Endothelial cell of umbilical vein (primary cell): ENCODE measurements at regions not wholly inside any gene's neighbourhood (a gene's known extent, or its start where the extent isn't known, plus 50 kb on each side); places are given as distances from the start of the nearest gene placed in this dataset.

Experiments used
- BruUV-seq: library from RNA; stranded (reverse); fragments of 400-500 nt; replicated peaks from 2 replicates; lab custom pipeline; 2021; lab: Mats Ljungman, UMichigan
- CTCF ChIA-PET: fragments of 300-600, 350-600 bp; sonication (Branson Sonifier 250); formaldehyde crosslinking; loops from one replicate; lab custom pipeline; 2021; ENCODE audit warnings: antibody characterized with exemption, inconsistent platforms; lab: Charles Lee
- POLR2A ChIA-PET: fragments of 300-600, 350-600 bp; sonication (Branson Sonifier 250); formaldehyde crosslinking; loops from one replicate; lab custom pipeline; 2021; ENCODE audit warnings: antibody characterized with exemption, inconsistent platforms; lab: Charles Lee
- DNase-seq: peaks from one replicate; pipeline ENCODE4 v3.0.0-alpha.2; 2011; ENCODE audit warnings: low read depth, low spot score
- FAIRE-seq: peaks from 2 replicates; lab custom pipeline; 2011; peaks lifted over from hg19 to GRCh38; lab: Jason Lieb, UNC
- H2AFZ ChIP-seq: 2 replicates; pipeline ENCODE4 v1.6.0; 2012; ENCODE audit warnings: low read depth, low read length, control low read depth, inconsistent platforms
- H3K27ac ChIP-seq: 2 replicates; pipeline ENCODE4 v1.5.1; 2011; ENCODE audit warnings: low read depth, mild to moderate bottlenecking, control low read depth, low read length, moderate library complexity; ENCODE audit not compliant: insufficient read depth
- H3K27me3 ChIP-seq, 2 experiments: 2 replicates each; pipeline versions ENCODE4 v1.6.0 to v1.6.1; 2011; ENCODE audit warnings: low read length in 2 of 2, mixed read lengths in 1 of 2; ENCODE audit not compliant: control insufficient read depth in 2 of 2, insufficient read depth in 2 of 2
- H3K36me3 ChIP-seq, 2 experiments: 2 replicates in 1 of 2; 3 replicates in 1 of 2; pipeline ENCODE4 v1.5.1; 2011; ENCODE audit warnings: low read length in 2 of 2, mild to moderate bottlenecking in 1 of 2, moderate library complexity in 1 of 2; ENCODE audit not compliant: control insufficient read depth in 2 of 2, insufficient read depth in 2 of 2; ENCODE audit errors: extremely low read depth in 1 of 2
- H3K4me1 ChIP-seq: 3 replicates; pipeline ENCODE4 v1.5.1; 2011; ENCODE audit warnings: mild to moderate bottlenecking, low read length; ENCODE audit not compliant: control insufficient read depth, insufficient read depth; ENCODE audit errors: extremely low read depth
- H3K4me2 ChIP-seq: 2 replicates; pipeline ENCODE4 v1.6.1; 2011; ENCODE audit warnings: low read length, control low read depth, mixed read lengths; ENCODE audit not compliant: insufficient read depth
- H3K4me3 ChIP-seq, 3 experiments: fragments of 200-600 bp in 1 of 3; sonication (generic), shearing (Covaris generic) in 1 of 3; replicated peaks in 1 of 3; 2 replicates each; pipeline ENCODE4 v1.5.1; 2011 to 2016; ENCODE audit warnings: control low read depth in 3 of 3, low read length in 3 of 3, mild to moderate bottlenecking in 2 of 3, inconsistent platforms in 1 of 3, low read depth in 1 of 3, moderate library complexity in 1 of 3; ENCODE audit not compliant: insufficient read depth in 1 of 3
- H3K79me2 ChIP-seq: 2 replicates; pipeline ENCODE4 v1.6.0; 2012; ENCODE audit warnings: low read length, inconsistent platforms; ENCODE audit not compliant: control insufficient read depth, insufficient read depth
- H3K9ac ChIP-seq: replicated peaks from 2 replicates; pipeline ENCODE3; 2011; ENCODE audit warnings: low read length, control low read depth; ENCODE audit not compliant: insufficient read depth; ENCODE audit errors: extremely low read depth
- H3K9me1 ChIP-seq: replicated peaks from 3 replicates; pipeline ENCODE4 v1.6.0; 2011; ENCODE audit warnings: mild to moderate bottlenecking, low read length; ENCODE audit not compliant: control insufficient read depth, insufficient read depth; ENCODE audit errors: extremely low read depth
- H3K9me3 ChIP-seq: replicated peaks from 2 replicates; pipeline ENCODE4 v1.5.1; 2012; ENCODE audit warnings: low read length, inconsistent platforms; ENCODE audit not compliant: control insufficient read depth, insufficient read depth
- H4K20me1 ChIP-seq: replicated peaks from 2 replicates; pipeline ENCODE3; 2011; ENCODE audit warnings: mild to moderate bottlenecking, low read length; ENCODE audit not compliant: control insufficient read depth, insufficient read depth; ENCODE audit errors: extremely low read depth
- EZH2 ChIP-seq: IDR thresholded peaks from 2 replicates; pipeline ENCODE4 v1.6.1; 2012; ENCODE audit warnings: borderline replicate concordance, low read depth, mild to moderate bottlenecking, moderate library complexity, low read length, inconsistent platforms; ENCODE audit not compliant: severe bottlenecking
- FOS ChIP-seq: IDR thresholded peaks from 2 replicates; pipeline ENCODE4 v1.6.1; 2011; ENCODE audit warnings: mild to moderate bottlenecking, low read length, moderate library complexity, borderline replicate concordance; ENCODE audit not compliant: insufficient read depth
- GATA2 ChIP-seq: IDR thresholded peaks from 2 replicates; pipeline ENCODE4 v1.7.0; 2011; ENCODE audit warnings: low read depth, mild to moderate bottlenecking, moderate library complexity, mixed read lengths, low read length; ENCODE audit not compliant: insufficient read length, insufficient read depth
- JUN ChIP-seq: IDR thresholded peaks from 2 replicates; pipeline ENCODE4 v1.6.1; 2011; ENCODE audit warnings: borderline replicate concordance, low read depth; ENCODE audit not compliant: insufficient read length, insufficient read depth
- MYC ChIP-seq: IDR thresholded peaks from one replicate; pipeline ENCODE4 v1.6.1; 2011; ENCODE audit warnings: mild to moderate bottlenecking, low read depth, low read length
- POLR2A ChIP-seq: IDR thresholded peaks from 2 replicates; pipeline ENCODE4 v1.6.1; 2012; ENCODE audit warnings: low read depth, mild to moderate bottlenecking, control low read depth, low read length
- POLR2AphosphoS5 ChIP-seq: IDR thresholded peaks from 2 replicates; pipeline ENCODE4 v1.6.1; 2012; ENCODE audit warnings: low read depth, mild to moderate bottlenecking, control low read depth, low read length, moderate library complexity; ENCODE audit not compliant: insufficient read depth
- dilution Hi-C: fragments of 300-500 bp; cut with MboI; formaldehyde crosslinking; loops from one replicate; pipeline ENCODE4 v1.15.0; 2019; ENCODE audit warnings: low sequenced_read_pairs; ENCODE audit not compliant: extremely low pct_ligation_motif_present
- intact Hi-C: fragments of 100-400 bp; cut with micrococcal nuclease; formaldehyde crosslinking; loops from one replicate; pipeline ENCODE4 v1.10.0; 2022
- TF ChIP-seq, protein P1 (sequence below), 2 donors: IDR thresholded peaks; 1 replicate in 1 of 2; 2 replicates in 1 of 2; pipeline ENCODE4 v1.5.1; 2011; ENCODE audit warnings: low read length in 2 of 2, mild to moderate bottlenecking in 2 of 2, moderate library complexity in 2 of 2, control low read depth in 1 of 2, inconsistent platforms in 1 of 2, low read depth in 1 of 2; ENCODE audit not compliant: insufficient read depth in 1 of 2; ENCODE audit errors: extremely low read depth in 1 of 2
- TF ChIP-seq, protein P2 (sequence below): IDR thresholded peaks from 2 replicates; pipeline ENCODE4 v1.6.1; 2011; ENCODE audit not compliant: insufficient read depth, insufficient read length

DNA sequence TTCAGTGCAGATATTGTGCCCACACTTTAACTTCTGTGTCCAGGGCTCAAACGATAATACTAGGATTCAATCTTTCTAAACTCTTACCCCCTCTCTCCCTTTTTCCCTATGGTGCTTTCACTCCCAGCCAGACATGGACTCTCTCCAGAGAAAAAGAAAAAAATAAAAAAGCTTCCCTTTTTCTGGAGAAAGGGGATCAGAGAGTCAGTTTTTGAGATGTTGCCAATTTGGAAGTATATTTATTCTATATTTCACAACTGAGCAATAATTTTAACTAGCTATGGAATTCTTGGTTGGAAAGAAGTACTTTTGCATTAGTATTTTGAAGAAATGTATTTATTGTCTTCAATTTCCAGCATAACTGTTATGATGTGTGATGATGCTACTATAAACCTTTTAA lies 72.2 kb upstream of the ZFP64 start:
- FAIRE-seq (no peak), DNase-seq (no peak)
- H4K20me1 ChIP-seq, result no peaks in the 10 kb centered on the region
- dilution Hi-C loops (no loop called here), intact Hi-C loops (no loop called here)
- no peak overlapping the region for H3K27ac ChIP-seq
- H3K27me3 ChIP-seq, result no peaks in the 10 kb centered on the region
- no peak overlapping the region for H3K4me3 ChIP-seq
- no TSS peak for BruUV-seq
- no peaks in the 10 kb centered on the region for H3K36me3 ChIP-seq
- H3K9me1 ChIP-seq, result no peaks in the 10 kb centered on the region
- no peaks in the 10 kb centered on the region for H3K9me3 ChIP-seq
- H3K9ac ChIP-seq, result no peak overlapping the region
- CTCF ChIA-PET, result no interaction called here
- no peaks in the 10 kb centered on the region for H3K79me2 ChIP-seq
- TF ChIP-seq JUN (no peak), POLR2AphosphoS5 (no peak), EZH2 (no peak), GATA2 (no peak), POLR2A (no peak), MYC (no peak)
- TF ChIP-seq, protein P1, sequence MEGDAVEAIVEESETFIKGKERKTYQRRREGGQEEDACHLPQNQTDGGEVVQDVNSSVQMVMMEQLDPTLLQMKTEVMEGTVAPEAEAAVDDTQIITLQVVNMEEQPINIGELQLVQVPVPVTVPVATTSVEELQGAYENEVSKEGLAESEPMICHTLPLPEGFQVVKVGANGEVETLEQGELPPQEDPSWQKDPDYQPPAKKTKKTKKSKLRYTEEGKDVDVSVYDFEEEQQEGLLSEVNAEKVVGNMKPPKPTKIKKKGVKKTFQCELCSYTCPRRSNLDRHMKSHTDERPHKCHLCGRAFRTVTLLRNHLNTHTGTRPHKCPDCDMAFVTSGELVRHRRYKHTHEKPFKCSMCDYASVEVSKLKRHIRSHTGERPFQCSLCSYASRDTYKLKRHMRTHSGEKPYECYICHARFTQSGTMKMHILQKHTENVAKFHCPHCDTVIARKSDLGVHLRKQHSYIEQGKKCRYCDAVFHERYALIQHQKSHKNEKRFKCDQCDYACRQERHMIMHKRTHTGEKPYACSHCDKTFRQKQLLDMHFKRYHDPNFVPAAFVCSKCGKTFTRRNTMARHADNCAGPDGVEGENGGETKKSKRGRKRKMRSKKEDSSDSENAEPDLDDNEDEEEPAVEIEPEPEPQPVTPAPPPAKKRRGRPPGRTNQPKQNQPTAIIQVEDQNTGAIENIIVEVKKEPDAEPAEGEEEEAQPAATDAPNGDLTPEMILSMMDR (IDR thresholded peaks at IDR 0.05; ENCODE audit: extremely low read depth in 1 of 2, insufficient read depth in 1 of 2, low read depth in 1 of 2, low read length in 2 of 2), result no peak
- H2AFZ ChIP-seq, result no peak overlapping the region
- no peaks in the 10 kb centered on the region for H3K4me1 ChIP-seq
- no peak overlapping the region for H3K4me2 ChIP-seq
- POLR2A ChIA-PET, result no interaction called here

DNA sequence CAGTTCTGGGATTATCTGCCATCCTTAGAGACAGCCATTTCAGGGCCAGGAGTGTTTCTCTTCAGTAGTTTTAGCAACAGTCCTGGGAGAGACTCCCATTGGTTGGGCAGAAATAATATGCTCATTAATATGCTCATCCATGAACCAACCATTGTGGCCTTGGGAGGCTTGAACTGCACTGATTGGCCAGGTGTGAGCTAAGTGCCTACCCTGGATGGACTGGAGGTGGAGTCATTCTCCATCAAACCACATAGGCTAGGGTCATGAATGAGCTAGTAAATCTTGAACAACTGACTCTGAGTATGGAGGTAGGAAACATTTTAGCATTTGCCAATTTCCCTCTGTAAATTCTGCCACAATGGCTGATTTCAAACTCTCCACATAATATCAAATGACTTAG lies 70.2 kb upstream of the ZFP64 start:
- Histone ChIP-seq H3K4me2 (no peak overlapping the region), H3K36me3 (no peaks in the 10 kb centered on the region), H3K4me1 (no peaks in the 10 kb centered on the region), H3K4me3 (no peak overlapping the region), H2AFZ (no peak overlapping the region), H3K79me2 (no peaks in the 10 kb centered on the region), H3K27me3 (no peaks in the 10 kb centered on the region), H3K9me1 (no peaks in the 10 kb centered on the region), H3K9me3 (no peaks in the 10 kb centered on the region), H3K9ac (no peak overlapping the region), H4K20me1 (no peaks in the 10 kb centered on the region), H3K27ac (no peak overlapping the region)
- TF ChIP-seq FOS (no peak), POLR2A (no peak), EZH2 (no peak), GATA2 (no peak), MYC (no peak), POLR2AphosphoS5 (no peak), JUN (no peak)
- TF ChIP-seq, protein P2, sequence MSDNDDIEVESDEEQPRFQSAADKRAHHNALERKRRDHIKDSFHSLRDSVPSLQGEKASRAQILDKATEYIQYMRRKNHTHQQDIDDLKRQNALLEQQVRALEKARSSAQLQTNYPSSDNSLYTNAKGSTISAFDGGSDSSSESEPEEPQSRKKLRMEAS, result no peak
- TF ChIP-seq, protein P1 (IDR thresholded peaks at IDR 0.05; ENCODE audit: extremely low read depth in 1 of 2, insufficient read depth in 1 of 2, low read depth in 1 of 2, low read length in 2 of 2), result no peak
- intact Hi-C loops (no loop called here), dilution Hi-C loops (no loop called here)
- POLR2A ChIA-PET, result no interaction called here
- no TSS peak for BruUV-seq
- DNase-seq, result no peak
- CTCF ChIA-PET, result no interaction called here
- FAIRE-seq, result no peak
